PC-3 (cell line): ENCODE measurements at regions not wholly inside any gene's neighbourhood (a gene's known extent, or its start where the extent isn't known, plus 50 kb on each side); places are given as distances from the start of the nearest gene placed in this dataset.

Source experiments
- CTCF ChIP-seq: fragments of 300-600 bp; sonication (generic); conservative IDR thresholded peaks from 2 replicates; pipeline ENCODE4 v1.5.1; 2017; ENCODE audit warnings: antibody characterized with exemption, low read depth, mild to moderate bottlenecking, low read length
- EZH2 ChIP-seq: fragments of 300-600 bp; sonication (generic); IDR thresholded peaks from one replicate; pipeline ENCODE4 v1.6.1; 2017; ENCODE audit warnings: antibody characterized with exemption, mild to moderate bottlenecking, low read length; ENCODE audit not compliant: unreplicated experiment
- EZH2phosphoT487 ChIP-seq: fragments of 300-600 bp; sonication (generic); IDR thresholded peaks from 2 replicates; pipeline ENCODE4 v1.6.1; 2018; ENCODE audit warnings: mild to moderate bottlenecking, antibody characterized with exemption, low read length, borderline replicate concordance

GRCh38 chr14:46519121-46519520, 132.5 kb downstream of the RPL10L start:
- no peak for TF ChIP-seq CTCF
- no peak for TF ChIP-seq EZH2
- no peak for TF ChIP-seq EZH2phosphoT487
